ENCODE measurements at regions not wholly inside any gene's neighbourhood (a gene's known extent, or its start where the extent isn't known, plus 50 kb on each side); places are given as distances from the start of the nearest gene placed in this dataset.

GRCh38 chr5:42338136-42338535 lies 85.1 kb upstream of the GHR start:
- peaks cover 5% of the 10 kb centered on the region for H3K27me3 Mint-ChIP-seq (ENCODE audit: insufficient read depth, low read depth)
- Histone ChIP-seq H3K79me2 (ENCODE audit: low read depth) (no peaks in the 10 kb centered on the region), H3F3A (ENCODE audit: low read depth) (no peaks in the 10 kb centered on the region), H3K4me1 (no peaks in the 10 kb centered on the region), H3K9me3 (ENCODE audit: low read depth) (no peaks in the 10 kb centered on the region), H3K27ac (no peak overlapping the region), H3K4me2 (no peak overlapping the region), H4K20me1 (ENCODE audit: low read depth) (no peaks in the 10 kb centered on the region), H3K9ac (no peak overlapping the region), H3K27me3 (no peaks in the 10 kb centered on the region), H3K36me3 (no peaks in the 10 kb centered on the region), H3K4me3 (no peak overlapping the region), H2AFZ (replicated peaks) (no peak overlapping the region)
- DNase-seq (ENCODE audit: low spot score), result no peak
- no peak for TF ChIP-seq EZH2 (IDR thresholded peaks at IDR 0.05)
- no peak for TF ChIP-seq CTCF (IDR thresholded peaks at IDR 0.05)
- no peak for TF ChIP-seq EZH2phosphoT487 (IDR thresholded peaks at IDR 0.05)
- no peak overlapping the region for H3K27ac Mint-ChIP-seq
- H3K36me3 Mint-ChIP-seq, result no peaks in the 10 kb centered on the region
- no peaks in the 10 kb centered on the region for H3K4me1 Mint-ChIP-seq
- peaks cover 25% of the 10 kb centered on the region for H3K9me3 Mint-ChIP-seq
- H3K4me3 Mint-ChIP-seq, result no peak overlapping the region

- Histone ChIP-seq H3K36me3 (no peaks in the 10 kb centered on the region), H3K4me2 (no peak overlapping the region), H3K27ac (no peak overlapping the region), H3K9me3 (ENCODE audit: low read depth) (no peaks in the 10 kb centered on the region), H3K79me2 (ENCODE audit: low read depth) (no peaks in the 10 kb centered on the region), H3F3A (ENCODE audit: low read depth) (no peaks in the 10 kb centered on the region), H4K20me1 (ENCODE audit: low read depth) (no peaks in the 10 kb centered on the region), H3K4me1 (no peaks in the 10 kb centered on the region), H2AFZ (replicated peaks) (no peak overlapping the region), H3K9ac (no peak overlapping the region), H3K27me3 (no peaks in the 10 kb centered on the region), H3K4me3 (no peak overlapping the region)
- no peaks in the 10 kb centered on the region for H3K36me3 Mint-ChIP-seq
- H3K4me1 Mint-ChIP-seq, result no peaks in the 10 kb centered on the region
- H3K27ac Mint-ChIP-seq, result no peak overlapping the region
- H3K4me3 Mint-ChIP-seq, result no peak overlapping the region
- no peaks in the 10 kb centered on the region for H3K27me3 Mint-ChIP-seq (ENCODE audit: insufficient read depth, low read depth)
- no peak for DNase-seq (ENCODE audit: low spot score)
- TF ChIP-seq EZH2phosphoT487 (IDR thresholded peaks at IDR 0.05) (no peak), EZH2 (IDR thresholded peaks at IDR 0.05) (no peak), CTCF (IDR thresholded peaks at IDR 0.05) (no peak)
- peaks cover 9% of the 10 kb centered on the region for H3K9me3 Mint-ChIP-seq
Measured at GRCh38 chr5:42349163-42349562, 74.1 kb upstream of the GHR start.

- Histone ChIP-seq H3K79me2 (ENCODE audit: low read depth) (no peaks in the 10 kb centered on the region), H4K20me1 (ENCODE audit: low read depth) (no peaks in the 10 kb centered on the region), H3K9ac (no peak overlapping the region), H3K27ac (no peak overlapping the region), H2AFZ (replicated peaks) (no peak overlapping the region), H3F3A (ENCODE audit: low read depth) (no peaks in the 10 kb centered on the region), H3K27me3 (no peaks in the 10 kb centered on the region), H3K4me2 (no peak overlapping the region), H3K4me1 (no peaks in the 10 kb centered on the region), H3K36me3 (no peaks in the 10 kb centered on the region), H3K9me3 (ENCODE audit: low read depth) (no peaks in the 10 kb centered on the region), H3K4me3 (no peak overlapping the region)
- TF ChIP-seq EZH2phosphoT487 (IDR thresholded peaks at IDR 0.05), result no peak
- no peak for TF ChIP-seq CTCF (IDR thresholded peaks at IDR 0.05)
- TF ChIP-seq EZH2 (IDR thresholded peaks at IDR 0.05), result no peak
- Mint-ChIP-seq H3K4me3 (no peak overlapping the region), H3K4me1 (no peaks in the 10 kb centered on the region), H3K36me3 (no peaks in the 10 kb centered on the region), H3K27me3 (ENCODE audit: insufficient read depth, low read depth) (no peaks in the 10 kb centered on the region), H3K9me3 (peaks cover 12% of the 10 kb centered on the region), H3K27ac (no peak overlapping the region)
- no peak for DNase-seq (ENCODE audit: low spot score)
Measured at GRCh38 chr5:42351956-42352355, 71.3 kb upstream of the GHR start.
